Endodermal cell (in vitro differentiated cells): ENCODE measurements at regions not wholly inside any gene's neighbourhood (a gene's known extent, or its start where the extent isn't known, plus 50 kb on each side); places are given as distances from the start of the nearest gene placed in this dataset.

ENCODE experiments used
- DNase-seq: peaks from one replicate; pipeline ENCODE4 v3.0.0-alpha.2; 2017
- H3K27ac ChIP-seq: 2 replicates; pipeline ENCODE4 v1.5.1; 2013; ENCODE audit warnings: mild to moderate bottlenecking, low read depth, low read length, moderate library complexity
- H3K27me3 ChIP-seq: 2 replicates; pipeline ENCODE4 v1.6.1; 2013; ENCODE audit warnings: mild to moderate bottlenecking, low read length, moderate library complexity; ENCODE audit not compliant: insufficient read depth, control insufficient read depth, poor library complexity, severe bottlenecking
- H3K36me3 ChIP-seq: 2 replicates; pipeline ENCODE4 v1.7.0; 2013; ENCODE audit warnings: mild to moderate bottlenecking, low read length, moderate library complexity; ENCODE audit not compliant: control insufficient read depth, insufficient read depth
- H3K4me1 ChIP-seq: one replicate; pipeline ENCODE4 v1.7.0; 2013; ENCODE audit warnings: low read length; ENCODE audit not compliant: control insufficient read depth, insufficient read depth
- H3K4me3 ChIP-seq: 2 replicates; pipeline ENCODE4 v1.5.1; 2013; ENCODE audit warnings: mild to moderate bottlenecking, low read length, moderate library complexity
- H3K9ac ChIP-seq: 2 replicates; pipeline ENCODE4 v1.6.1; 2013; ENCODE audit warnings: mild to moderate bottlenecking, low read length, moderate library complexity; ENCODE audit not compliant: poor library complexity, severe bottlenecking; ENCODE audit errors: extremely low read depth
- H3K9me3 ChIP-seq: 2 replicates; pipeline ENCODE4 v1.6.1; 2013; ENCODE audit warnings: mild to moderate bottlenecking, low read length, moderate library complexity; ENCODE audit not compliant: control insufficient read depth
- H3K27ac Mint-ChIP-seq: 2 replicates; pipeline ENCODE4 v1.8.0; 2020; ENCODE audit warnings: mixed read lengths
- H3K27me3 Mint-ChIP-seq: 2 replicates; pipeline ENCODE4 v1.8.0; 2021; ENCODE audit warnings: mild to moderate bottlenecking, mixed read lengths; ENCODE audit not compliant: insufficient read depth
- H3K36me3 Mint-ChIP-seq: 2 replicates; pipeline ENCODE4 v1.8.0; 2020; ENCODE audit warnings: low read depth, mixed read lengths
- H3K4me1 Mint-ChIP-seq: 2 replicates; pipeline ENCODE4 v1.8.0; 2020; ENCODE audit warnings: mixed read lengths
- H3K4me3 Mint-ChIP-seq: 2 replicates; pipeline ENCODE4 v1.8.0; 2020; ENCODE audit warnings: mild to moderate bottlenecking, moderate library complexity, mixed read lengths
- H3K9me3 Mint-ChIP-seq: 2 replicates; pipeline ENCODE4 v1.8.0; 2020; ENCODE audit warnings: mild to moderate bottlenecking, mixed read lengths
- WGBS, 2 experiments: methylation state at CpG; one replicate each; pipeline versions ENCODE4 v1.1.5 to v1.1.7; 2013; ENCODE audit warnings: missing lambda C conversion rate in 2 of 2, mixed read lengths in 1 of 2; ENCODE audit not compliant: insufficient coverage in 1 of 2, insufficient read length in 1 of 2; 5-methylcytosine and 5-hydroxymethylcytosine counted together
- TF ChIP-seq, protein P1 (sequence below): fragments of 200-600 bp; sonication (generic); conservative IDR thresholded peaks from 2 replicates; pipeline ENCODE4 v1.5.0; 2021; ENCODE audit warnings: antibody characterized with exemption, mild to moderate bottlenecking

DNA sequence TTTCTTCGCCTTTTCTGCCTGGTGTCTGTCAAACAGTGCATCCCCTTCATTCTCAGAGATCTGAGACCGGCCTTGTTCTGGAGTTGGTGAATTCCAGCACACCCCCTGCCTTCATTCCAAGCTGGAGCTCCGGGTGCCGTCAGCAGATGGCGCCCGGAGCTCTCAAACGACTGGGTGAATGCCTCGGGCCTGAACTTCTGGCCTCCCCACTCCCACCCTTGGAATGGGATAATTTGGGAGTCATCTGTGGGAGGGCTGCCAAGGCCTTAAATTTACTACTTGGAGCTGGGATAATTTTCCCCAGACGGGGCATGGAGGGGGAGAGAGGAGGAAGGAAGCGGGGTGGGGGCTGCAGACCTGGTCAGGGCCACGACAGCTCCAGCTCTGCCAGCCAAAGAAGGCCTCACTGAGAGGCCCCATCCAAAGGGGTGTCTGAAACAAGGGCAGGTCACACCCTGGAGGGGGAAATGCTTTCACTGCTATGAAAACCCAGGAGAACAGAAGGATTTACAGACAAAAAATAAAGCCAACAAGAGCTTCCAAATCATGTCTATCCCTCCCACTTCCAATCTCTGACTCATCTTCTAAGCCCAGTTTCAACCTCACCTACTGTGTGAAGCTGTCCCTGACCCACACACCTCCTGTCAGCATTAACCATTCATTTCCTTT is 187.9 kb downstream of the OPA1 start:
- Histone ChIP-seq H3K4me1 (peaks cover 30% of the 10 kb centered on the region), H3K36me3 (no peaks in the 10 kb centered on the region), H3K9ac (no peak overlapping the region), H3K9me3 (no peaks in the 10 kb centered on the region), H3K27me3 (no peaks in the 10 kb centered on the region), H3K4me3 (no peak overlapping the region), H3K27ac (no peak overlapping the region)
- Mint-ChIP-seq H3K4me1 (peaks cover 51% of the 10 kb centered on the region), H3K4me3 (no peak overlapping the region), H3K36me3 (no peaks in the 10 kb centered on the region), H3K27me3 (peaks cover 4% of the 10 kb centered on the region), H3K27ac (peak overlapping the region; percentile 3), H3K9me3 (no peaks in the 10 kb centered on the region)
- TF ChIP-seq, protein P1, sequence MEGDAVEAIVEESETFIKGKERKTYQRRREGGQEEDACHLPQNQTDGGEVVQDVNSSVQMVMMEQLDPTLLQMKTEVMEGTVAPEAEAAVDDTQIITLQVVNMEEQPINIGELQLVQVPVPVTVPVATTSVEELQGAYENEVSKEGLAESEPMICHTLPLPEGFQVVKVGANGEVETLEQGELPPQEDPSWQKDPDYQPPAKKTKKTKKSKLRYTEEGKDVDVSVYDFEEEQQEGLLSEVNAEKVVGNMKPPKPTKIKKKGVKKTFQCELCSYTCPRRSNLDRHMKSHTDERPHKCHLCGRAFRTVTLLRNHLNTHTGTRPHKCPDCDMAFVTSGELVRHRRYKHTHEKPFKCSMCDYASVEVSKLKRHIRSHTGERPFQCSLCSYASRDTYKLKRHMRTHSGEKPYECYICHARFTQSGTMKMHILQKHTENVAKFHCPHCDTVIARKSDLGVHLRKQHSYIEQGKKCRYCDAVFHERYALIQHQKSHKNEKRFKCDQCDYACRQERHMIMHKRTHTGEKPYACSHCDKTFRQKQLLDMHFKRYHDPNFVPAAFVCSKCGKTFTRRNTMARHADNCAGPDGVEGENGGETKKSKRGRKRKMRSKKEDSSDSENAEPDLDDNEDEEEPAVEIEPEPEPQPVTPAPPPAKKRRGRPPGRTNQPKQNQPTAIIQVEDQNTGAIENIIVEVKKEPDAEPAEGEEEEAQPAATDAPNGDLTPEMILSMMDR: peak; percentile 97
- 31 to 72% methylated on average over 3 to 11 of the region's 11 CpGs for WGBS, 2 experiments
- peak; percentile 93 for DNase-seq

DNA sequence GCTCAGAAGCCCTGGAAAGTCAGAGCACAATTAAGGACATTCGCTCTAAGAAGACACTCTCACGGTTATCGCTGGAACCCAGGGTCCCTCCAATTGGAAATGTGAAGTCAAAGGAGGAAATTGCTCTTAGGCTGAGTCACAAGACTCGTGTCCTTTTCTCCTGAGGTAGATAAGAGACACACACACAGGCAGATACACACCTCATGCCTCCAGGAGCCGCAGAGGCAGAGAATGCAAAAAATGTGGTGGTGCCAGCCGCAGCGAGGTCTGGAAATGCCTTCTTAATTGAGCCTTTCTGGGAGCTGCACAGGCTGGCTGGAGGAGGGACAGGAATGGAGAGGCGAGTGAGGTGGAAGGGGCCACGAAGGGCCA is 189.3 kb downstream of the OPA1 start:
- no peak overlapping the region for H3K4me3 ChIP-seq
- no peaks in the 10 kb centered on the region for H3K9me3 ChIP-seq
- H3K36me3 Mint-ChIP-seq: no peaks in the 10 kb centered on the region
- H3K27me3 ChIP-seq: no peaks in the 10 kb centered on the region
- H3K4me1 Mint-ChIP-seq: peaks cover 47% of the 10 kb centered on the region
- peak; percentile 90 for DNase-seq
- peaks cover 4% of the 10 kb centered on the region for H3K27me3 Mint-ChIP-seq
- TF ChIP-seq, protein P1: no peak
- peak overlapping the region; percentile 87 for H3K27ac Mint-ChIP-seq
- peak overlapping the region; percentile 34 for H3K9ac ChIP-seq
- no peaks in the 10 kb centered on the region for H3K9me3 Mint-ChIP-seq
- 49 to 58% methylated on average over 5 to 9 of the region's 9 CpGs for WGBS, 2 experiments
- no peaks in the 10 kb centered on the region for H3K36me3 ChIP-seq
- H3K4me1 ChIP-seq: peaks cover 29% of the 10 kb centered on the region
- H3K27ac ChIP-seq: no peak overlapping the region
- H3K4me3 Mint-ChIP-seq: peak overlapping the region; percentile 0

DNA sequence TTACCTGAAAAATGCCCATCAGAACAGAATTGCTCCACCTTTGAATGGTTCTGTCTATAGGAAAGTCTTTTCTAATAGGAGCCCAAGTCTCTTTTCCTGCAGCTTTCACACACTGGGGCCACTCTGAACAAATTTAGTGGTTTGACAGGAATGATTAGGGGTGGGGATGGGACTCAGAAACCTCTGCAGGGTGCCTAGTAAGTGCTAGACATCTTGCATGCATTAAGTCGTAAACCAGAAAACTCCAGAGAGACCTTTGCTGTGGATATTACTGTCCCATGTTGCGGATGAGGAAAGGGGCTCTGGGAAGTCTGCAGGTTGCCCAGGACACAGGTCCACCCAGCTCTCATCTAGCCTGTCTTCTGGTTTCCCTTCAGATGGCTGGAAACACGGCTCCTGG is 189.7 kb downstream of the OPA1 start:
- WGBS, 2 experiments: 65 to 73% methylated on average over 2 to 3 of the region's 3 CpGs
- Histone ChIP-seq H3K9ac (peak overlapping the region; percentile 34), H3K9me3 (no peaks in the 10 kb centered on the region), H3K4me1 (peaks cover 24% of the 10 kb centered on the region), H3K27ac (no peak overlapping the region), H3K27me3 (no peaks in the 10 kb centered on the region), H3K36me3 (no peaks in the 10 kb centered on the region), H3K4me3 (no peak overlapping the region)
- TF ChIP-seq, protein P1: no peak
- peak overlapping the region; percentile 87 for H3K27ac Mint-ChIP-seq
- peaks cover 51% of the 10 kb centered on the region for H3K4me1 Mint-ChIP-seq
- no peaks in the 10 kb centered on the region for H3K36me3 Mint-ChIP-seq
- peaks cover 4% of the 10 kb centered on the region for H3K27me3 Mint-ChIP-seq
- DNase-seq: peak; percentile 75
- no peaks in the 10 kb centered on the region for H3K9me3 Mint-ChIP-seq
- peak overlapping the region; percentile 0 for H3K4me3 Mint-ChIP-seq
